T-helper 17 cell (primary cell): ENCODE measurements at regions not wholly inside any gene's neighbourhood (a gene's known extent, or its start where the extent isn't known, plus 50 kb on each side); places are given as distances from the start of the nearest gene placed in this dataset.

ENCODE experiments used
- ATAC-seq: fragments of 150-1000 bp; cut with Tn5 transposase; 2 replicates; pipeline ENCODE4 v1.10.0; 2021; ENCODE audit warnings: mild to moderate bottlenecking, moderate library complexity
- DNase-seq, 3 donors: peaks; one replicate each; pipeline versions ENCODE4 v3.0.0 to v3.0.0-alpha.2; 2020 to 2021
- H3K9me3 ChIP-seq: one replicate; pipeline ENCODE4 v1.7.0; 2013; ENCODE audit warnings: low read length, mild to moderate bottlenecking; ENCODE audit not compliant: control insufficient read depth, poor library complexity, severe bottlenecking
- H3K27ac Mint-ChIP-seq: one replicate; pipeline ENCODE4 v1.8.0; 2022; ENCODE audit warnings: mild to moderate bottlenecking, moderate library complexity, mixed read lengths
- H3K27me3 Mint-ChIP-seq: one replicate; pipeline ENCODE4 v1.8.0; 2022; ENCODE audit warnings: mixed read lengths
- H3K36me3 Mint-ChIP-seq: one replicate; pipeline ENCODE4 v1.8.0; 2022; ENCODE audit warnings: low read depth, mixed read lengths
- H3K4me1 Mint-ChIP-seq: one replicate; pipeline ENCODE4 v1.8.0; 2022; ENCODE audit warnings: mild to moderate bottlenecking, mixed read lengths
- H3K4me3 Mint-ChIP-seq: one replicate; pipeline ENCODE4 v1.8.0; 2022; ENCODE audit warnings: mild to moderate bottlenecking, moderate library complexity, mixed read lengths

- no peak overlapping the region for H3K27ac Mint-ChIP-seq
- DNase-seq (no peak), ATAC-seq (no peak)
- H3K27me3 Mint-ChIP-seq: no peaks in the 10 kb centered on the region
- no peaks in the 10 kb centered on the region for H3K36me3 Mint-ChIP-seq
- no peaks in the 10 kb centered on the region for H3K9me3 ChIP-seq
- H3K4me3 Mint-ChIP-seq: no peak overlapping the region
- no peaks in the 10 kb centered on the region for H3K4me1 Mint-ChIP-seq
Observed at GRCh38 chr3:29207427-29207826, 73.4 kb upstream of the RBMS3 start.

- no peaks in the 10 kb centered on the region for H3K27me3 Mint-ChIP-seq
- no peaks in the 10 kb centered on the region for H3K36me3 Mint-ChIP-seq
- no peak overlapping the region for H3K4me3 Mint-ChIP-seq
- no peak overlapping the region for H3K27ac Mint-ChIP-seq
- H3K9me3 ChIP-seq: no peaks in the 10 kb centered on the region
- H3K4me1 Mint-ChIP-seq: no peaks in the 10 kb centered on the region
- ATAC-seq (no peak), DNase-seq (no peak)
Observed at GRCh38 chr3:29212789-29213433, 68.0 kb upstream of the RBMS3 start.

- H3K27me3 Mint-ChIP-seq: no peaks in the 10 kb centered on the region
- H3K4me3 Mint-ChIP-seq: no peak overlapping the region
- no peak overlapping the region for H3K27ac Mint-ChIP-seq
- DNase-seq: no peak
- no peaks in the 10 kb centered on the region for H3K4me1 Mint-ChIP-seq
- ATAC-seq: no peak
- H3K9me3 ChIP-seq: no peaks in the 10 kb centered on the region
- H3K36me3 Mint-ChIP-seq: no peaks in the 10 kb centered on the region
Observed at GRCh38 chr3:29214009-29214658, 66.7 kb upstream of the RBMS3 start.

- H3K36me3 Mint-ChIP-seq: no peaks in the 10 kb centered on the region
Observed at GRCh38 chr3:29215948-29216347, 64.9 kb upstream of the RBMS3 start.

GRCh38 chr3:29226706-29227105 lies 54.2 kb upstream of the RBMS3 start:
- H3K27ac Mint-ChIP-seq: no peak overlapping the region
- H3K27me3 Mint-ChIP-seq: no peaks in the 10 kb centered on the region
- no peak for ATAC-seq
- no peaks in the 10 kb centered on the region for H3K4me1 Mint-ChIP-seq
- DNase-seq: no peak
- H3K36me3 Mint-ChIP-seq: no peaks in the 10 kb centered on the region
- H3K4me3 Mint-ChIP-seq: no peak overlapping the region
- no peaks in the 10 kb centered on the region for H3K9me3 ChIP-seq

More at GRCh38 chr3:29215948-29216347, 64.9 kb upstream of the RBMS3 start:
- ATAC-seq (no peak), DNase-seq (no peak)
- H3K4me1 Mint-ChIP-seq: no peaks in the 10 kb centered on the region
- H3K27ac Mint-ChIP-seq: no peak overlapping the region
- H3K27me3 Mint-ChIP-seq: no peaks in the 10 kb centered on the region
- no peak overlapping the region for H3K4me3 Mint-ChIP-seq
- H3K9me3 ChIP-seq: no peaks in the 10 kb centered on the region

- DNase-seq (no peak), ATAC-seq (no peak)
- H3K9me3 ChIP-seq: no peaks in the 10 kb centered on the region
- Mint-ChIP-seq H3K36me3 (no peaks in the 10 kb centered on the region), H3K4me3 (no peak overlapping the region), H3K4me1 (no peaks in the 10 kb centered on the region), H3K27me3 (no peaks in the 10 kb centered on the region), H3K27ac (no peak overlapping the region)
Observed at GRCh38 chr3:29227307-29227706, 53.6 kb upstream of the RBMS3 start.
